Body of pancreas (tissue), 4 donors: ENCODE measurements at regions not wholly inside any gene's neighbourhood (a gene's known extent, or its start where the extent isn't known, plus 50 kb on each side); places are given as distances from the start of the nearest gene placed in this dataset.

ENCODE experiments used
- ATAC-seq: fragments of 150-250 bp; one replicate; pipeline ENCODE4 v1.9.1; 2016
- DNase-seq, 4 donors: peaks; one replicate each; pipeline ENCODE4 v3.0.0-alpha.2; 2019
- H3K27ac ChIP-seq, 4 donors: fragments of 200-600 bp; sonication (generic); 1 replicate in 3 of 4; 2 replicates in 1 of 4; pipeline versions ENCODE4 v1.5.1 to v1.6.1; 2016 to 2019; ENCODE audit warnings: mild to moderate bottlenecking in 1 of 4, mixed read lengths in 1 of 4, moderate library complexity in 1 of 4
- H3K27me3 ChIP-seq, 2 donors: fragments of 200-600 bp; sonication (generic); one replicate each; pipeline ENCODE4 v1.6.0; 2016; ENCODE audit warnings: mild to moderate bottlenecking in 1 of 2
- H3K36me3 ChIP-seq, 2 donors: fragments of 200-600 bp; sonication (generic); replicated peaks in 1 of 2; 2 replicates each; pipeline ENCODE4 v1.5.1; 2016; ENCODE audit warnings: low read depth in 2 of 2; ENCODE audit not compliant: insufficient read depth in 1 of 2
- H3K4me1 ChIP-seq: fragments of 200-600 bp; sonication (generic); one replicate; pipeline ENCODE4 v1.6.0; 2016
- H3K4me3 ChIP-seq, 2 donors: fragments of 200-600 bp; sonication (generic); 1 replicate in 1 of 2; 2 replicates in 1 of 2; pipeline ENCODE4 v1.5.1; 2016 to 2019
- H3K9me3 ChIP-seq, 3 donors: fragments of 200-600 bp; sonication (generic); 1 replicate in 2 of 3; 2 replicates in 1 of 3; pipeline ENCODE4 v1.5.1; 2016
- POLR2A ChIP-seq, 3 donors: fragments of 450-650 bp; IDR thresholded peaks; one replicate each; pipeline ENCODE4 v1.6.1; 2016; ENCODE audit warnings: antibody characterized with exemption in 3 of 3, mild to moderate bottlenecking in 2 of 3
- WGBS, 2 donors: methylation state at CpG; one replicate each; pipeline ENCODE4 v1.1.5; 2017; 5-methylcytosine and 5-hydroxymethylcytosine counted together
- intact Hi-C: fragments of 100-400 bp; cut with DNase I; formaldehyde crosslinking; loops from one replicate; pipeline ENCODE4 v1.15.1; 2023
- TF ChIP-seq, protein P1 (sequence below), 7 experiments: fragments of 450-650 bp in 4 of 7; fragments of 200-600 bp in 3 of 7; sonication (generic) in 3 of 7; IDR thresholded peaks; one replicate each; pipeline ENCODE4 v1.5.1; 2016 to 2019; ENCODE audit warnings: antibody characterized with exemption in 7 of 7

GRCh38 chr3:157718800-157719199 lies 215.6 kb upstream of the VEPH1 start:
- no peak for TF ChIP-seq POLR2A (IDR thresholded peaks at IDR 0.05)
- TF ChIP-seq, protein P1, sequence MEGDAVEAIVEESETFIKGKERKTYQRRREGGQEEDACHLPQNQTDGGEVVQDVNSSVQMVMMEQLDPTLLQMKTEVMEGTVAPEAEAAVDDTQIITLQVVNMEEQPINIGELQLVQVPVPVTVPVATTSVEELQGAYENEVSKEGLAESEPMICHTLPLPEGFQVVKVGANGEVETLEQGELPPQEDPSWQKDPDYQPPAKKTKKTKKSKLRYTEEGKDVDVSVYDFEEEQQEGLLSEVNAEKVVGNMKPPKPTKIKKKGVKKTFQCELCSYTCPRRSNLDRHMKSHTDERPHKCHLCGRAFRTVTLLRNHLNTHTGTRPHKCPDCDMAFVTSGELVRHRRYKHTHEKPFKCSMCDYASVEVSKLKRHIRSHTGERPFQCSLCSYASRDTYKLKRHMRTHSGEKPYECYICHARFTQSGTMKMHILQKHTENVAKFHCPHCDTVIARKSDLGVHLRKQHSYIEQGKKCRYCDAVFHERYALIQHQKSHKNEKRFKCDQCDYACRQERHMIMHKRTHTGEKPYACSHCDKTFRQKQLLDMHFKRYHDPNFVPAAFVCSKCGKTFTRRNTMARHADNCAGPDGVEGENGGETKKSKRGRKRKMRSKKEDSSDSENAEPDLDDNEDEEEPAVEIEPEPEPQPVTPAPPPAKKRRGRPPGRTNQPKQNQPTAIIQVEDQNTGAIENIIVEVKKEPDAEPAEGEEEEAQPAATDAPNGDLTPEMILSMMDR (IDR thresholded peaks at IDR 0.05): no peak
- ATAC-seq: no peak
- H3K27me3 ChIP-seq: no peaks in the 10 kb centered on the region

GRCh38 chr3:157713101-157713500 lies 209.9 kb upstream of the VEPH1 start:
- ATAC-seq (no peak), DNase-seq (no peak)
- Histone ChIP-seq H3K9me3 (no peaks in the 10 kb centered on the region), H3K27me3 (no peaks in the 10 kb centered on the region), H3K4me1 (no peaks in the 10 kb centered on the region), H3K36me3 (no peaks in the 10 kb centered on the region), H3K27ac (no peak overlapping the region), H3K4me3 (no peak overlapping the region)
- TF ChIP-seq POLR2A (IDR thresholded peaks at IDR 0.05): no peak
- TF ChIP-seq, protein P1 (IDR thresholded peaks at IDR 0.05): no peak
- intact Hi-C loops: no loop called here

More at GRCh38 chr3:157718800-157719199, 215.6 kb upstream of the VEPH1 start:
- 22 to 25% methylated on average over 4 of the region's 4 CpGs for WGBS, 2 donors
- H3K9me3 ChIP-seq: no peaks in the 10 kb centered on the region
- intact Hi-C loops: no loop called here
- no peaks in the 10 kb centered on the region for H3K4me1 ChIP-seq
- no peak overlapping the region for H3K27ac ChIP-seq
- no peak overlapping the region for H3K4me3 ChIP-seq
- DNase-seq: no peak
- H3K36me3 ChIP-seq: no peaks in the 10 kb centered on the region

DNA sequence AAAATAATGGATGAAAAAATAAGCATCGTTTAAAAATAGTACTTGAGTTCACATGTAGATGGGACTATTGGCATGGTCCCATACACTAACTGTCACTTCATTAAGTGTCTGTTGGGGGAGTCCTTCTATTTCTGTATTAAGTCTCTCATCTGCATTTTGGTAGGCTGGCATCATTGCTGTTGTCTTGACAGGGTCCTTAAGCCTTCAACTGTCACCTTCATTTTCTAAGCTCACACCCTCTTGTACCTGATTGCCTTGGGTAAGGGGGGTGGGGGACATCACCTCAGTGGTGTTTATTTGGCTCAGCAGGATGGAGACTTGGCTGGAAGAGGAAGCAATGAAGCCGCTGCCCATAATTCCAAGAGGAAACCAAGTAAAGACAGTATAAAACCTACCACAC lies 202.0 kb upstream of the VEPH1 start:
- intact Hi-C loops: no loop called here
- WGBS, 2 donors: 45 to 48% methylated on average over 2 of the region's 2 CpGs

DNA sequence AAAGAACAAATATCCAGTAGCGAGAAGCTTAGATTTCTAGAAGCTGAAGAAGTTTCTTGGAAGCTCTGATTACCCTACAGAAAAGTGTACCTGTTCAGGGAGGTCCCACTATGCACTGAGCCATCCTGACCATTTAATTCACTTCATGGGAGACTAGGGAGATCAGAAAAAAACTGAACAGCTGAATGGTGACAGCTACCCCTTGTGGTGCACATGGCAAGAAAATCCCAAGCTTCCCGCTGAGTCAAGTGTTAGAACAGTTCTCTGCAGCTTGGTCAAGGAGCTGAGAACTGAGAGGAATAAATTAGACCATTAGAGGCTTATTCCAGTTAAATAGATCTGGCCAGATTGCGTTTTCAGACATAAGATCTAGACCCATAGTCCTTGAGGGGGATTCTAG lies 197.2 kb upstream of the VEPH1 start:
- no peak overlapping the region for H3K4me3 ChIP-seq
- intact Hi-C loops: no loop called here
- no peaks in the 10 kb centered on the region for H3K4me1 ChIP-seq
- DNase-seq (no peak), ATAC-seq (no peak)
- H3K27ac ChIP-seq: no peak overlapping the region
- H3K9me3 ChIP-seq: no peaks in the 10 kb centered on the region
- H3K27me3 ChIP-seq: no peaks in the 10 kb centered on the region
- no peaks in the 10 kb centered on the region for H3K36me3 ChIP-seq
- TF ChIP-seq, protein P1 (IDR thresholded peaks at IDR 0.05): no peak
- TF ChIP-seq POLR2A (IDR thresholded peaks at IDR 0.05): no peak
- 69 to 73% methylated on average over 3 of the region's 3 CpGs for WGBS, 2 donors

More for the DNA sequence above, 202.0 kb upstream of the VEPH1 start:
- no peaks in the 10 kb centered on the region for H3K27me3 ChIP-seq
- no peaks in the 10 kb centered on the region for H3K4me1 ChIP-seq
- H3K4me3 ChIP-seq: no peak overlapping the region
- TF ChIP-seq, protein P1 (IDR thresholded peaks at IDR 0.05): no peak
- TF ChIP-seq POLR2A (IDR thresholded peaks at IDR 0.05): no peak
- no peak for ATAC-seq
- no peak for DNase-seq
- no peaks in the 10 kb centered on the region for H3K36me3 ChIP-seq
- H3K27ac ChIP-seq: no peak overlapping the region
- H3K9me3 ChIP-seq: no peaks in the 10 kb centered on the region

DNA sequence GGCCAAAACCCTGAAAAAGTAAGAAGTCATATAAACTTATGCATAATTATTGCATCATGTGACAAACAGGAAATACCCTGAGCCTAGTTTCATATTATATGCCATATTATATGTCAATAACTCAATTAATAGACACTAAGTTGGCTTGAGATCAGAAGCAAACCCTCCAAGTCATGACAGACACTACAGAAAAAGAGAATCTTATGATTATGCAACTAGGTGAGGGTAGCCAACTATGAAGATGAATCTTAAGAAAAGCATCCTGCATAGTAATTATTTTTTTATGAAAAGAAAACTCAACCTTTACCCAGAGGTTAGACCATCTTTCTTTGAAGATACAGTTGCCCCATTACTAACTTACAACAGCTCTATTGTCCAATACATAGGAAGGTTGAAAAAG lies 192.4 kb upstream of the VEPH1 start:
- Histone ChIP-seq H3K27me3 (no peaks in the 10 kb centered on the region), H3K9me3 (no peaks in the 10 kb centered on the region), H3K4me3 (no peak overlapping the region), H3K36me3 (no peaks in the 10 kb centered on the region), H3K4me1 (no peaks in the 10 kb centered on the region), H3K27ac (no peak overlapping the region)
- TF ChIP-seq POLR2A (IDR thresholded peaks at IDR 0.05): no peak
- TF ChIP-seq, protein P1 (IDR thresholded peaks at IDR 0.05): no peak
- intact Hi-C loops: no loop called here
- ATAC-seq (no peak), DNase-seq (no peak)
